Stomach (tissue), 4 donors: ENCODE measurements at regions not wholly inside any gene's neighbourhood (a gene's known extent, or its start where the extent isn't known, plus 50 kb on each side); places are given as distances from the start of the nearest gene placed in this dataset.

Experiments
- CTCF ChIP-seq, 7 experiments: fragments of 450-650 bp in 4 of 7; fragments of 200-600 bp in 3 of 7; sonication (generic) in 3 of 7; IDR thresholded peaks; one replicate each; pipeline ENCODE4 v1.5.1; 2016 to 2019; ENCODE audit warnings: antibody characterized with exemption in 7 of 7, control low read depth in 2 of 7, mild to moderate bottlenecking in 1 of 7
- EP300 ChIP-seq: sonication (generic); formaldehyde crosslinking; IDR thresholded peaks from one replicate; pipeline ENCODE4 v1.6.1; 2017; ENCODE audit warnings: antibody characterized with exemption
- POLR2A ChIP-seq, 4 donors: fragments of 450-650 bp; IDR thresholded peaks; one replicate each; pipeline ENCODE4 v1.6.1; 2016; ENCODE audit warnings: antibody characterized with exemption in 4 of 4, control low read depth in 2 of 4, mild to moderate bottlenecking in 1 of 4, moderate library complexity in 1 of 4
- POLR2AphosphoS5 ChIP-seq, 3 donors: sonication (generic); formaldehyde crosslinking; IDR thresholded peaks; one replicate each; pipeline ENCODE4 v1.6.1; 2016; ENCODE audit warnings: antibody characterized with exemption in 3 of 3

- TF ChIP-seq CTCF (IDR thresholded peaks at IDR 0.05) (no peak), POLR2AphosphoS5 (IDR thresholded peaks at IDR 0.05) (no peak), EP300 (no peak), POLR2A (IDR thresholded peaks at IDR 0.05) (no peak)
Measured at GRCh38 chr2:161095314-161095713, 64.9 kb upstream of the TANK start.
